Karpas-422 (cell line): ENCODE measurements at regions not wholly inside any gene's neighbourhood (a gene's known extent, or its start where the extent isn't known, plus 50 kb on each side); places are given as distances from the start of the nearest gene placed in this dataset.
"Not testable (repeated sequence)": the region's sequence is repeated elsewhere in the genome, so short reads cannot be mapped to it uniquely, and the experiment has no call there.

Experiments used
- DNase-seq: peaks from one replicate; pipeline ENCODE4 v3.0.0-alpha.2; 2015
- H2AFZ ChIP-seq: fragments of 200-600 bp; sonication (generic); 2 replicates; pipeline ENCODE4 v1.6.1; 2014; ENCODE audit warnings: antibody characterized with exemption, low read length, mixed read lengths
- H3K27ac ChIP-seq: fragments of 200-600 bp; sonication (generic); 2 replicates; pipeline ENCODE4 v1.5.1; 2014; ENCODE audit warnings: mild to moderate bottlenecking, low read length, moderate library complexity
- H3K27me3 ChIP-seq: fragments of 200-600 bp; sonication (generic); 2 replicates; pipeline ENCODE4 v1.6.1; 2014; ENCODE audit warnings: low read length, mixed read lengths
- H3K36me3 ChIP-seq: fragments of 200-600 bp; sonication (generic); 2 replicates; pipeline ENCODE4 v1.6.1; 2014; ENCODE audit warnings: low read length, mixed read lengths; ENCODE audit not compliant: insufficient read depth
- H3K4me1 ChIP-seq: fragments of 200-600 bp; sonication (generic); 2 replicates; pipeline ENCODE4 v1.6.1; 2014; ENCODE audit warnings: mild to moderate bottlenecking, low read length, mixed read lengths
- H3K4me2 ChIP-seq: fragments of 200-600 bp; sonication (generic); 2 replicates; pipeline ENCODE4 v1.6.1; 2014; ENCODE audit warnings: low read length, low read depth, mild to moderate bottlenecking; ENCODE audit not compliant: poor library complexity, severe bottlenecking
- H3K4me3 ChIP-seq: fragments of 200-600 bp; sonication (generic); 2 replicates; pipeline ENCODE4 v1.5.1; 2014; ENCODE audit warnings: mild to moderate bottlenecking, antibody characterized with exemption, low read length, mixed read lengths
- H3K79me2 ChIP-seq: fragments of 200-600 bp; sonication (generic); 2 replicates; pipeline ENCODE4 v1.6.1; 2014; ENCODE audit warnings: mild to moderate bottlenecking, low read length, mixed read lengths
- H3K9ac ChIP-seq: fragments of 200-600 bp; sonication (generic); 2 replicates; pipeline ENCODE4 v1.6.0; 2014; ENCODE audit warnings: low read length
- H3K9me2 ChIP-seq: fragments of 200-600 bp; sonication (generic), shearing (Covaris generic); replicated peaks from 2 replicates; pipeline ENCODE4 v1.6.0; 2014; ENCODE audit warnings: mild to moderate bottlenecking, low read length, moderate library complexity; ENCODE audit not compliant: insufficient read depth
- H3K9me3 ChIP-seq: fragments of 300-700, 200-600 bp; sonication (generic); 2 replicates; pipeline ENCODE4 v1.6.1; 2014; ENCODE audit warnings: low read length, mixed read lengths
- H4K20me1 ChIP-seq: fragments of 200-600 bp; sonication (generic); 2 replicates; pipeline ENCODE4 v1.6.1; 2014; ENCODE audit warnings: mild to moderate bottlenecking, antibody characterized with exemption, low read length, low read depth; ENCODE audit not compliant: insufficient read depth

DNA sequence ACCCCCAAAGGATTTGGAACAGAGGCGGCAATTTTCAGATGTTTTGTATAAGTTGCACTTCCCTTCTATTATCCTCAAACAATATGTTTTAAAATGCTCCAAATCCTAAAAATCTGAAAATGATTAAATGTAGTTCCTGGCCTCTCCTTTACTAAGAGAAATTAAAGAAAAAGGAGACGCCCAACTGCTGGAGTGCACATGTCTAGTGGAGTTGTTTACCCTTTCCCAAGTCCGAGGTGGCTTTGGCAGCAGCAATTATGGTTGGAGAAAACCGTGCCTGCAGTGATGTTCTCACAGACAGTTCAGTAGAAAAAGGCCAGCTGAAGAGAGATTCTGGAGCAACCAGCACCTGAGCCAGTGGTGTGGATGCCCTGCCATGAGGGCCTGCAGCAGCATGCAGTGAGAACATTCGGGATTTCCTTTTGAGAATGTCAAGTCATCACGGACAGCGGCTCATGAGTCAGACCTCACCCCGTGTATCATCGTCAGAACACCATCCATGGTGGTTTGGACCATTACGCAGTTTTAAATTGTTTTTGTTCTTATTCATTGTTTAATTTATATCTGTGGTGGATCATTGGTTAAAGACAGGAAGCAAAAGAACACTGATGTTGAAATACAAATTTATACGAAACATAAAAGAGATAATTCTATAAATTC, 179.0 kb upstream of the KRR1 start:
- Histone ChIP-seq H3K36me3 (no peaks in the 10 kb centered on the region), H3K27ac (no peak overlapping the region), H3K4me2 (no peak overlapping the region), H3K4me3 (no peak overlapping the region), H3K27me3 (no peaks in the 10 kb centered on the region), H3K9ac (no peak overlapping the region), H3K79me2 (no peaks in the 10 kb centered on the region), H4K20me1 (no peaks in the 10 kb centered on the region), H3K9me3 (no peaks in the 10 kb centered on the region), H2AFZ (no peak overlapping the region), H3K4me1 (peaks cover 13% of the 10 kb centered on the region), H3K9me2 (no peaks in the 10 kb centered on the region)
- DNase-seq, result no peak

DNA sequence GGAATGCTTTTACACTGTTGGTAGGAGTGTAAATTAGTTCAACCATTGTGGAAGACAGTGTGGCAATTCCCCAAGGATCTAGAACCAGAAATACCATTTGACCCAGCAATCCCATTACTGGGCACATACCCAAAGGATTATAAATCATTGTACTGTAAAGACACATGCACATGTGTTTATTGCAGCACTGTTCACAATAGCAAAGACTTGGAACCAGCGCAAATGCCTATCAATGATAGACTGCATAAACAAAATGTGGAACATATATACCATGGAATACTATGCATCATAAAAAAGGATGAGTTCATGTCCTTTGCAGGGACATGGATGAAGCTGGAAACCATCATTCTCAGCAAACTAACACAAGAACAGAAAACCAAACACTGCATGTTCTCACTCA, 174.8 kb upstream of the KRR1 start:
- H3K79me2 ChIP-seq, H2AFZ ChIP-seq, DNase-seq, H3K27ac ChIP-seq, H3K36me3 ChIP-seq, H3K9me2 ChIP-seq, H3K27me3 ChIP-seq, H3K9ac ChIP-seq, H3K4me3 ChIP-seq, H4K20me1 ChIP-seq, H3K4me2 ChIP-seq, H3K9me3 ChIP-seq: not testable (repeated sequence)
- peaks cover 13% of the 10 kb centered on the region for H3K4me1 ChIP-seq

DNA sequence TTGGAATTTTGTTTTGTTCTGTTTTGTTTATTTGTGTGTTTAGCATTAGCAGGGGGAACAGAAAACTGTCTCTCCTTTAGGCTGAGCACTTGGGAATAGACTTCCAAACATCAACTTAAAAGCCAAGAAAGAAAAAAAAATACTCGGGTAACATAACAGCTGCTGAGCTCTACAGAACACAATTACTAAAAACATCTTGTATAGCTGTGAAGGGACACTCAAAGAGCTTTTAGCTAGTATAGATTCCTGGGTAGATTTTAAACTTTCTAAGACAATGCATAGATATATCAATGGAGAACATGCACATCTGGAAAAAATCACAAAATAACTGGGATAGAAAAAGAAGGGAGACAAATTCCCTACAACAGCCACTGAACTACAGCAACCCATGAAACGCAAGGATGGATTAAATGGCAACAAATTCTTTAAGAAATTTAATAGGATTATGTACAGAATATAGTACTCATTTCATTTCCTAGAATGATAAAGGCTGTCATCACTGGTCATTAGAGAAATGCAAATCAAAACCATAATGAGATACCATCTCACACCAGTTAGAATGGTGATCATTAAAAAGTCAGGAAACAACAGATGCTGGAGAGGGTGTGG, 174.3 kb upstream of the KRR1 start:
- Histone ChIP-seq H3K9me3 (no peaks in the 10 kb centered on the region), H3K4me3 (no peak overlapping the region), H3K4me1 (peaks cover 13% of the 10 kb centered on the region), H4K20me1 (no peaks in the 10 kb centered on the region), H3K4me2 (no peak overlapping the region), H2AFZ (no peak overlapping the region), H3K9me2 (no peaks in the 10 kb centered on the region), H3K27ac (no peak overlapping the region), H3K36me3 (no peaks in the 10 kb centered on the region), H3K9ac (no peak overlapping the region), H3K27me3 (no peaks in the 10 kb centered on the region), H3K79me2 (no peaks in the 10 kb centered on the region)
- no peak for DNase-seq

DNA sequence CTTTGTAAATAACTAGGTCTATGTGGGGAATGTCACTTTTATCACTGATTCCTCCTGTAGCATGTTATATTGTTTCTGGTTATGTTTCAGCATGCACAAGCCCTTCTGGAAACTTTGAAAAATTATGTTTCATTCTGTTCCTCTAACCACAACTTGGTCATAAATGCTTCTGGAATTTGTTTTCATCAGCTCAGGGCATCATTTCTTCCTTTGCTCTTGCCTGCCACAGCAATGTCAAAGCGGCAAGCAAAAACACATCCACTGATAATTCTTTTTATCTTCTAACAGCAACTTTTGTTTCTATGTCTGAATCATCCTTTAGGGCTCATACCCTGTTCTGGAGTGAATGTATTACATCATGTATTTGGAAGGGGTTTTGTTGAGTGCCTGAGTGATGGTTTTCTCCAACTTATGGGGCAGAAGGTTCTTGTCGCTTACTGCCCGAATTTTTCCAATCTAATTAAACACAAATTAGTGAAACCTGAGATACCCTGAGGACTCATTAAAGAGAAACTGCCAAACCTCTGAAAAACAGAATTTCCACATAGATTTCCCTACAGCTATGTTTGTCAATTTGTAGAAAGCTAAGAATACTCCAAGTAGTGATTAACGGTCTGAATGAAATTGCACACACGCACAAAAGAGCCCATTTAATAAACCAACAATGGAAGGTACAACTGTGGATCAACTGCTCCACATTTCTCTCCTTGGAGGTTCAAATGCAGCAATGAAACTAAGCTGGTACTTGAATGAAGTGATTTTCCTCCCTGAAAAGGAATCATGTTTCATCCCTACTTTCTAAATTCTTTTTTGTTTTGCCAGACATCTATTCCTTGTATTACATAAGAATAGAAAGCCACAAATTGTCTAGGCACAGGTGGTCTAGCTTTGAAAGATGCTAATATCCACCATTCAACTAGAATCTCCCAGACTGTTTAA, 173.5 kb upstream of the KRR1 start:
- H2AFZ ChIP-seq, result no peak overlapping the region
- no peaks in the 10 kb centered on the region for H4K20me1 ChIP-seq
- H3K4me3 ChIP-seq, result no peak overlapping the region
- no peaks in the 10 kb centered on the region for H3K36me3 ChIP-seq
- no peak overlapping the region for H3K9ac ChIP-seq
- no peak overlapping the region for H3K4me2 ChIP-seq
- H3K4me1 ChIP-seq, result peaks cover 7% of the 10 kb centered on the region
- H3K79me2 ChIP-seq, result no peaks in the 10 kb centered on the region
- no peaks in the 10 kb centered on the region for H3K27me3 ChIP-seq
- H3K9me3 ChIP-seq, result no peaks in the 10 kb centered on the region
- H3K27ac ChIP-seq, result no peak overlapping the region
- DNase-seq, result no peak
- no peaks in the 10 kb centered on the region for H3K9me2 ChIP-seq

DNA sequence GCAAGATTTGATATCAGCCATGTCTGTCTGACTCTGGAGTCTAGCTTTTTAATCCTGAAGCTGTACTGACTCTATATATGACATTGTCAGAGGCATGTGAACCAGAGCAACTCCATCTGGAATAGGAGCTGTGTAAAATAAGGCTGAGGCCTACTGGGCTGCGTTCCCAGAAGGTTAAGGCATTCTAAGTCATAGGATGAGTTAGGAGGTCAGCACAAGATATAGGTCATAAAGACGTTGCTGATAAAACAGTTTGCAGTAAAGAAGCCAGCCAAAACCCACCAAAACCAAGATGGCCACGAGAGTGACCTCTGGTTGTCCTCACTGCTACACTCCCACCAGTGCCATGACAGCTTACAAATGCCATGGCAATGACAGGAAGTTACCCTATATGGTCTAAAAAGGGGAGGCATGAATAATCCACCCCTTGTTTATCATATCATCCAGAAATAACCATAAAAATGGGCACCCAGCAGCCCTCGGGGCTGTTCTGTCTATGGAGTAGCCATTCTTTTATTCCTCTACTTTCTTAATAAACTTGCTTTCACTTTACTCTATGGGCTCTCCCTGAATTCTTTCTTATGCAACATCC, 172.7 kb upstream of the KRR1 start:
- not testable (repeated sequence) for H3K27ac ChIP-seq, H4K20me1 ChIP-seq, H3K4me1 ChIP-seq, H3K79me2 ChIP-seq, H3K27me3 ChIP-seq, H3K9ac ChIP-seq, H3K9me2 ChIP-seq, DNase-seq, H3K4me3 ChIP-seq, H2AFZ ChIP-seq, H3K9me3 ChIP-seq, H3K36me3 ChIP-seq, H3K4me2 ChIP-seq

DNA sequence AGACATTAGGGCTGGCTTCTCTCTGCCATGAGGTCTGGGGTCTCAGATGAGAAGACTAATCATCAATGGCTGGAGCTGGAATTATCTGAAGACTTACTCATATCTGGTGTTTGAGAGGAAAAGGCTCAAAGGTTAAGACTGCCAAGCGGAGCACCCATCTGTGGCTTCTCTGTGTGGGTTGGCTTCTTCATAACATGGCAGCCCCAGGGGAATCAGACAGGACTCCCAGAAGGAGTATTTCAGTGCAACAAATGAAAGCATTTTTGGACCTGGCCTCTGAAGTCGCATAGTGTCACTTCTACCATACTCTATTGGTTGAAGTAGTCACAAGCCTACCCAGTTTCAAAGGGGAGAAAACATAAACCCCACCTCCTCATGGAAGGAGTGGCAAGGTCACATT, 171.8 kb upstream of the KRR1 start:
- no peak overlapping the region for H3K4me2 ChIP-seq
- H3K27me3 ChIP-seq, result no peaks in the 10 kb centered on the region
- no peaks in the 10 kb centered on the region for H3K9me2 ChIP-seq
- H4K20me1 ChIP-seq, result no peaks in the 10 kb centered on the region
- no peak for DNase-seq
- H3K9me3 ChIP-seq, result no peaks in the 10 kb centered on the region
- H3K79me2 ChIP-seq, result no peaks in the 10 kb centered on the region
- no peak overlapping the region for H3K9ac ChIP-seq
- no peak overlapping the region for H2AFZ ChIP-seq
- H3K27ac ChIP-seq, result no peak overlapping the region
- no peak overlapping the region for H3K4me3 ChIP-seq
- H3K36me3 ChIP-seq, result no peaks in the 10 kb centered on the region
- no peaks in the 10 kb centered on the region for H3K4me1 ChIP-seq

DNA sequence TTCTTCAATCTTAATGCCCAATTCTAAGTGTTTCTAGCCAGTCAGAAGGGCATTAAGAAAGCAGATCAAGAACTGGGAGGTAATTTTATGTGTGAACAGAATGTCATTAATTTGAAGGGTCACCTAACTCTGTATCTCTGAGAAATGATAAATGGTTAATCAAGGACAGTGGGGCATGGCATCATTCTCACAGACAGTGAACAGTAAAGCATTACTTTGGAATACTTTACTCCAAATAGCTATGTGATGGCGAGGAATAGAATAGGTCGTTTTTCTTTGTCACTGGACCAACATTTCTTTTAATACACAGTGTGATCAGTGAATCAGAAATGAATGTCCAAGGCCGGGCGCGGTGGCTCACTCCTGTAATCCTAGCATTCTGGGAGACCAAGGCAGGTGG, 166.1 kb upstream of the KRR1 start:
- H3K9me2 ChIP-seq, result no peaks in the 10 kb centered on the region
- DNase-seq, result no peak
- no peaks in the 10 kb centered on the region for H3K27me3 ChIP-seq
- H2AFZ ChIP-seq, result no peak overlapping the region
- no peaks in the 10 kb centered on the region for H3K79me2 ChIP-seq
- H3K4me3 ChIP-seq, result no peak overlapping the region
- no peaks in the 10 kb centered on the region for H4K20me1 ChIP-seq
- H3K4me1 ChIP-seq, result no peaks in the 10 kb centered on the region
- no peaks in the 10 kb centered on the region for H3K36me3 ChIP-seq
- no peak overlapping the region for H3K27ac ChIP-seq
- H3K9me3 ChIP-seq, result no peaks in the 10 kb centered on the region
- no peak overlapping the region for H3K4me2 ChIP-seq
- no peak overlapping the region for H3K9ac ChIP-seq

DNA sequence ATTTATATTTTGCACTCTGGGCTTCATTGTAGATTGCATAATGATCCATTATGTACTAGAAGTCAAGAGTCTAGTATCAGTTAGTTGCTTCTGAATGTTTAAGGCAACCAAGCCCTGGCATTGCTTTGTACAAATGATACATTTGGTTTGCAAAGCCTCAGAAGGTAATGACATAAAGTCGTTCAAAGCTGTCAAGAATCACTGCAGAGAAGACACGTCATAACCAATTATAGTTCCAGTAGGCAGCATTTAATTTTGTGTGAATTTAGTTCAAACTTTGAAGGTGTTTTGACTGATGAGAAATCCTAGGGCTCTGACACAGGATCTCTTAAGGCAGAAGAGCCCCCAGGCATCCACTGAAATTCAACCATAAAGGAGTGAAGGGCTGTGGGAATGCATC, 163.0 kb upstream of the KRR1 start:
- H4K20me1 ChIP-seq, result no peaks in the 10 kb centered on the region

More for the DNA sequence above, 163.0 kb upstream of the KRR1 start:
- no peaks in the 10 kb centered on the region for H3K9me3 ChIP-seq
- H3K27ac ChIP-seq, result no peak overlapping the region
- no peaks in the 10 kb centered on the region for H3K36me3 ChIP-seq
- DNase-seq, result no peak
- H3K4me2 ChIP-seq, result no peak overlapping the region
- H3K4me3 ChIP-seq, result no peak overlapping the region
- no peak overlapping the region for H2AFZ ChIP-seq
- H3K9ac ChIP-seq, result no peak overlapping the region
- no peaks in the 10 kb centered on the region for H3K79me2 ChIP-seq
- no peaks in the 10 kb centered on the region for H3K27me3 ChIP-seq
- 0 out of 2 replicates have a peak, but pooled peaks cover 2% of the 10 kb centered on the region for H3K4me1 ChIP-seq
- H3K9me2 ChIP-seq, result no peaks in the 10 kb centered on the region
